ENCODE measurements at regions not wholly inside any gene's neighbourhood (a gene's known extent, or its start where the extent isn't known, plus 50 kb on each side); places are given as distances from the start of the nearest gene placed in this dataset.

DNA sequence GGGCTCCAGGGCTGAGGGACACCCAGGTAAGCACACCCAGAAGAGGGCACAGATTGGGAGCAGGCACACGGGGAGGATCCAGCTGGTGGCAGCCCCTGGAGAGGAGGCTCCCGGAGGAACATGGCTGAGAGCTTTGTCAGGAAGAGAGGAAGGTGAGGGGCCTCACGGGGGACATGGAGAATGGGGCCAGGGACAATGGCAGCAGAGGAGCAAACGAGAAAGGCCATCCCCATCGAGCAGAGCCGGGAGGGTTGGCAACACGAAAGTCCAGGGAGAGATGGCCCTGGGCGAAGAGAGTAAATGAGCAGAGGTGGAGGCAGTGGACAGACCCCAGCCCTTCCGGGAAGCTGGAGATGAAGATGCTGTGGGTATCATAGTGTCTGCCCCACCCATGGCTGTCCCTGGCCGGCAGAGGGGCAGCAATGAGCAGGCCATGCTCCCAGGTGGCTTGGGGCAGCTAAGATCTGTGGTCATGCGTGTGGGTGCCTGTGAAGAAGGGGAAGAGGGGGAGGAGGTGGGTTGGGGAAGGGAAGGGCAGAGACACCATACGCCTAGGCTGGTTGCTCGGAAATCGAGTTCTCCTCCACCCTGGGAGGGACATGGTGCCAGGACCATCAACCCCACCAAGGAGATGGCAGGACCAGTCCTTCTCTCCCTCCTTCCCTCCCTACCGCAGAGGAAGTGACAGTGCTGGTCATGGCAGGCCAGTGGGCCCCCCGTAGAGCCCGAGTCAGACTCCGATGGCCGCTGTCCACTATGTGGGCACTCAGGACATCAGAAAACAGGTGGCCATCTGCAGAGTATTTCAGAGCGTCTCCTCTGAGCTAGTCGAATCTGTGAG lies 191.7 kb downstream of the NDUFA10 start:
- no peak for FAIRE-seq

More for the DNA sequence above, 191.7 kb downstream of the NDUFA10 start:
- WGBS (ENCODE audit: insufficient coverage, low coverage, missing lambda C conversion rate): 2% methylated on average over 17 of the region's 21 CpGs
- Histone ChIP-seq H2AFZ (ENCODE audit: low read depth, low read length) (no peak overlapping the region), H4K20me1 (replicated peaks; ENCODE audit: control insufficient read depth, insufficient read depth, low read length) (no peaks in the 10 kb centered on the region), H3K27ac (ENCODE audit: extremely low read depth, low read depth, low read length) (no peak overlapping the region), H3K9me1 (ENCODE audit: control insufficient read depth, insufficient read depth, low read length) (no peaks in the 10 kb centered on the region), H3K36me3 (ENCODE audit: control insufficient read depth, insufficient read depth, low read length) (no peaks in the 10 kb centered on the region), H3K4me2 (ENCODE audit: insufficient read depth, low read length) (no peak overlapping the region), H3K9ac (ENCODE audit: insufficient read depth in 1 of 2, low read depth in 2 of 2, low read length in 2 of 2) (no peak overlapping the region), H3K9me3 (replicated peaks; ENCODE audit: control insufficient read depth, insufficient read depth, low read depth, low read length) (no peaks in the 10 kb centered on the region), H3K79me2 (ENCODE audit: control insufficient read depth, insufficient read depth, low read length) (no peaks in the 10 kb centered on the region), H3K4me1 (replicated peaks in 1 of 2; ENCODE audit: control insufficient read depth in 2 of 2, insufficient read depth in 2 of 2, low read length in 2 of 2) (no peaks in the 10 kb centered on the region), H3K27me3 (ENCODE audit: control insufficient read depth in 2 of 2, insufficient read depth in 2 of 2, low read length in 2 of 2) (peaks cover 0 to 45% of the 10 kb centered on the region in 2 experiments; a peak in 1 of 5 replicates), H3K4me3 (no peak overlapping the region)
- ChIA-PET CTCF (ENCODE audit: low intra/inter-chr PET ratio) (no interaction called here), POLR2A (interaction anchor here (0.6 kb wide), 1 partner anchor 114 kb away, joined by 3 read pairs; no protein-coding TSS in a partner anchor)
- no TSS peak for BruUV-seq (replicated peaks)
- in situ Hi-C loops (cut with MboI) (no loop called here), intact Hi-C loops (cut with micrococcal nuclease) (no loop called here)
- no peak for DNase-seq (ENCODE audit: extremely low read depth in 1 of 4, low spot score in 3 of 4)
- TF ChIP-seq, protein P1, sequence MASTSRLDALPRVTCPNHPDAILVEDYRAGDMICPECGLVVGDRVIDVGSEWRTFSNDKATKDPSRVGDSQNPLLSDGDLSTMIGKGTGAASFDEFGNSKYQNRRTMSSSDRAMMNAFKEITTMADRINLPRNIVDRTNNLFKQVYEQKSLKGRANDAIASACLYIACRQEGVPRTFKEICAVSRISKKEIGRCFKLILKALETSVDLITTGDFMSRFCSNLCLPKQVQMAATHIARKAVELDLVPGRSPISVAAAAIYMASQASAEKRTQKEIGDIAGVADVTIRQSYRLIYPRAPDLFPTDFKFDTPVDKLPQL (IDR thresholded peaks at IDR 0.05; ENCODE audit: extremely low read depth, insufficient read length): no peak
- TF ChIP-seq NCOA1 (IDR thresholded peaks at IDR 0.05; ENCODE audit: low read depth) (no peak), EWSR1 (IDR thresholded peaks at IDR 0.05; ENCODE audit: borderline replicate concordance, low read depth, partially characterized antibody) (no peak), RUNX1 (IDR thresholded peaks at IDR 0.05; ENCODE audit: low read depth) (no peak), CBX2 (IDR thresholded peaks at IDR 0.05; ENCODE audit: insufficient read depth, low read length, poor library complexity, severe bottlenecking) (no peak), CREB1 (IDR thresholded peaks at IDR 0.05) (no peak), CREB1 (CRISPR knock-in tag; IDR thresholded peaks at IDR 0.05) (no peak), RBM34 (IDR thresholded peaks at IDR 0.05; ENCODE audit: borderline replicate concordance, insufficient read depth, low read length) (no peak), ZNF561 (CRISPR knock-in tag; conservative IDR thresholded peaks at IDR 0.05) (no peak), BRD4 (IDR thresholded peaks at IDR 0.05) (no peak), ZBED1 (IDR thresholded peaks at IDR 0.05) (no peak), L3MBTL2 (IDR thresholded peaks at IDR 0.05) (no peak), KDM4B (IDR thresholded peaks at IDR 0.05; ENCODE audit: borderline replicate concordance in 2 of 2, low read depth in 1 of 2) (no peak), TAF7 (tag; IDR thresholded peaks at IDR 0.05) (no peak), TFAM (CRISPR knock-in tag; conservative IDR thresholded peaks at IDR 0.05) (no peak)
- TF ChIP-seq, protein P2, sequence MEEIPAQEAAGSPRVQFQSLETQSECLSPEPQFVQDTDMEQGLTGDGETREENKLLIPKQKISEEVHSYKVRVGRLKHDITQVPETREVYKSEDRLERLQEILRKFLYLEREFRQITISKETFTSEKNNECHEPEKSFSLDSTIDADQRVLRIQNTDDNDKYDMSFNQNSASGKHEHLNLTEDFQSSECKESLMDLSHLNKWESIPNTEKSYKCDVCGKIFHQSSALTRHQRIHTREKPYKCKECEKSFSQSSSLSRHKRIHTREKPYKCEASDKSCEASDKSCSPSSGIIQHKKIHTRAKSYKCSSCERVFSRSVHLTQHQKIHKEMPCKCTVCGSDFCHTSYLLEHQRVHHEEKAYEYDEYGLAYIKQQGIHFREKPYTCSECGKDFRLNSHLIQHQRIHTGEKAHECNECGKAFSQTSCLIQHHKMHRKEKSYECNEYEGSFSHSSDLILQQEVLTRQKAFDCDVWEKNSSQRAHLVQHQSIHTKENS (CRISPR knock-in tag; IDR thresholded peaks at IDR 0.05): no peak
- ATAC-seq: no peak
